ENCODE measurements at regions not wholly inside any gene's neighbourhood (a gene's known extent, or its start where the extent isn't known, plus 50 kb on each side); places are given as distances from the start of the nearest gene placed in this dataset.

DNA sequence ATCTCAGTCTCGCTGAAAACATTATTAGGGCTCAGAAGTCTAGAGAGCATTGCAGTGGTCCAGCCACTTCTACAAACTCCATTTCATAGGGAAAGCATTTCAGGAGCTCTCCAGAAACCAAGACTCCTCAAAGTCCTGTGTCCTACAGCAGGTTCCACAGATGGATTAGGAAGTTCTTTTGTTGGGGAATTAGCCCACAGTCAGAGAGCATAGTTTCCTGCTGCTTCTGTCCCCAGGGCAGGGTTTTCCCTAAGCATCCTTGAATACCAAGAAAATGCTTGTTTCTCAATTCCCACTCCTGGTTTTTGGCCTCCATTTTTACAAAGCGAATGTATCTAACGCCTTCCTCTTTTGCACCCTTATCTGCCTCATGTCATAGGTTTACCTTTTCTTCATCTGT, 235.9 kb upstream of the PODXL start:
- DNase-seq (ENCODE audit: low read depth in 1 of 2, low spot score in 1 of 2), result no peak
- Histone ChIP-seq H3K4me3 (replicated peaks; ENCODE audit: insufficient read depth, low read length) (no peak overlapping the region), H3K27ac (replicated peaks) (no peak overlapping the region), H3K27me3 (ENCODE audit: insufficient read depth, poor library complexity, severe bottlenecking) (peaks cover 3% of the 10 kb centered on the region)
- TF ChIP-seq, protein P1, sequence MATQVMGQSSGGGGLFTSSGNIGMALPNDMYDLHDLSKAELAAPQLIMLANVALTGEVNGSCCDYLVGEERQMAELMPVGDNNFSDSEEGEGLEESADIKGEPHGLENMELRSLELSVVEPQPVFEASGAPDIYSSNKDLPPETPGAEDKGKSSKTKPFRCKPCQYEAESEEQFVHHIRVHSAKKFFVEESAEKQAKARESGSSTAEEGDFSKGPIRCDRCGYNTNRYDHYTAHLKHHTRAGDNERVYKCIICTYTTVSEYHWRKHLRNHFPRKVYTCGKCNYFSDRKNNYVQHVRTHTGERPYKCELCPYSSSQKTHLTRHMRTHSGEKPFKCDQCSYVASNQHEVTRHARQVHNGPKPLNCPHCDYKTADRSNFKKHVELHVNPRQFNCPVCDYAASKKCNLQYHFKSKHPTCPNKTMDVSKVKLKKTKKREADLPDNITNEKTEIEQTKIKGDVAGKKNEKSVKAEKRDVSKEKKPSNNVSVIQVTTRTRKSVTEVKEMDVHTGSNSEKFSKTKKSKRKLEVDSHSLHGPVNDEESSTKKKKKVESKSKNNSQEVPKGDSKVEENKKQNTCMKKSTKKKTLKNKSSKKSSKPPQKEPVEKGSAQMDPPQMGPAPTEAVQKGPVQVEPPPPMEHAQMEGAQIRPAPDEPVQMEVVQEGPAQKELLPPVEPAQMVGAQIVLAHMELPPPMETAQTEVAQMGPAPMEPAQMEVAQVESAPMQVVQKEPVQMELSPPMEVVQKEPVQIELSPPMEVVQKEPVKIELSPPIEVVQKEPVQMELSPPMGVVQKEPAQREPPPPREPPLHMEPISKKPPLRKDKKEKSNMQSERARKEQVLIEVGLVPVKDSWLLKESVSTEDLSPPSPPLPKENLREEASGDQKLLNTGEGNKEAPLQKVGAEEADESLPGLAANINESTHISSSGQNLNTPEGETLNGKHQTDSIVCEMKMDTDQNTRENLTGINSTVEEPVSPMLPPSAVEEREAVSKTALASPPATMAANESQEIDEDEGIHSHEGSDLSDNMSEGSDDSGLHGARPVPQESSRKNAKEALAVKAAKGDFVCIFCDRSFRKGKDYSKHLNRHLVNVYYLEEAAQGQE (IDR thresholded peaks at IDR 0.05; ENCODE audit: insufficient replicate concordance, low read depth), result no peak
- no peak for TF ChIP-seq GABPA (IDR thresholded peaks at IDR 0.05; ENCODE audit: low read depth)
- TF ChIP-seq POLR2AphosphoS5 (IDR thresholded peaks at IDR 0.05; ENCODE audit: low read depth), result no peak
- TF ChIP-seq, protein P2, sequence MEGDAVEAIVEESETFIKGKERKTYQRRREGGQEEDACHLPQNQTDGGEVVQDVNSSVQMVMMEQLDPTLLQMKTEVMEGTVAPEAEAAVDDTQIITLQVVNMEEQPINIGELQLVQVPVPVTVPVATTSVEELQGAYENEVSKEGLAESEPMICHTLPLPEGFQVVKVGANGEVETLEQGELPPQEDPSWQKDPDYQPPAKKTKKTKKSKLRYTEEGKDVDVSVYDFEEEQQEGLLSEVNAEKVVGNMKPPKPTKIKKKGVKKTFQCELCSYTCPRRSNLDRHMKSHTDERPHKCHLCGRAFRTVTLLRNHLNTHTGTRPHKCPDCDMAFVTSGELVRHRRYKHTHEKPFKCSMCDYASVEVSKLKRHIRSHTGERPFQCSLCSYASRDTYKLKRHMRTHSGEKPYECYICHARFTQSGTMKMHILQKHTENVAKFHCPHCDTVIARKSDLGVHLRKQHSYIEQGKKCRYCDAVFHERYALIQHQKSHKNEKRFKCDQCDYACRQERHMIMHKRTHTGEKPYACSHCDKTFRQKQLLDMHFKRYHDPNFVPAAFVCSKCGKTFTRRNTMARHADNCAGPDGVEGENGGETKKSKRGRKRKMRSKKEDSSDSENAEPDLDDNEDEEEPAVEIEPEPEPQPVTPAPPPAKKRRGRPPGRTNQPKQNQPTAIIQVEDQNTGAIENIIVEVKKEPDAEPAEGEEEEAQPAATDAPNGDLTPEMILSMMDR (IDR thresholded peaks at IDR 0.05; ENCODE audit: insufficient read depth, low read length), result no peak

DNA sequence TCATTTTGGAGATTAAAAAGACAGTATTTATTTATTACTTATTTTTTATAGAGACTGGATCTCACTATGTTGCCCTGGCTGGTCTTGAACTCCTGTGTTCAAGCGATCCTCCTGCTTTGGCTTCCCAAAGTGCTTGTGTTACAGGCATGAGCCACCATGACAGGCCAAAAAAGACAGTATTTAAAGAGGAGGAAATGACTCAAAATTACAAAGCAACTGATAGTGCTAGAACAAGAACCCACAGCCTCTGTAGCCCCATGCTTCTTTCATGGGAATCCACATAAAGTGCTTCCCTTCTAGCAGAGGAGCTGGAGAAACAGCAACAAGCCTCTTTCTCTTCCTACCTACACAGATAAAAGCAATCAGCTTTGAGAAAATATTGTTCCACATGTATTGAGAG, 230.7 kb upstream of the PODXL start:
- no peak overlapping the region for H3K27ac ChIP-seq (replicated peaks)
- TF ChIP-seq, protein P1 (IDR thresholded peaks at IDR 0.05; ENCODE audit: insufficient replicate concordance, low read depth), result no peak
- TF ChIP-seq POLR2AphosphoS5 (IDR thresholded peaks at IDR 0.05; ENCODE audit: low read depth) (no peak), GABPA (IDR thresholded peaks at IDR 0.05; ENCODE audit: low read depth) (no peak)
- DNase-seq (ENCODE audit: low read depth in 1 of 2, low spot score in 1 of 2), result no peak
- no peaks in the 10 kb centered on the region for H3K27me3 ChIP-seq (ENCODE audit: insufficient read depth, poor library complexity, severe bottlenecking)
- H3K4me3 ChIP-seq (replicated peaks; ENCODE audit: insufficient read depth, low read length), result no peak overlapping the region

DNA sequence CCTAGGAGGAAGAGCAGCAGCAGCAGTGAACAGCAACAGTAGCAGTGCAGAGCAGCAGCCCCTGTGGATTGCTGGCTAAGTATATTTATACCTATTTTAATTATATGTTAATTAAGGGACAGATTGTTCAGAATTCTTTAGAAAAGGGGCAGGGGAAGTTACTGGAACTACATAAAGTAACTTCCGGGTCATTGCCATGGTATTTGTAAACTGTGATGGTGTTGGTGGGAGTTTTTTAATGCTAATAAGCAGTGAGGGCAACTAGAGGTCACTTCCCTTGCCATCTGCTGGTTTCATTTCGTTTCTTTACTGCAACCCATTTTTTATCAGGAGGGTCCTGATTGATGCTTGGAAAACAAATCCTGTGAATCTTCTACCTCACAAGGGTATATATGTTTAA, 229.8 kb upstream of the PODXL start:
- no peak overlapping the region for H3K27ac ChIP-seq (replicated peaks)
- H3K27me3 ChIP-seq (ENCODE audit: insufficient read depth, poor library complexity, severe bottlenecking), result no peaks in the 10 kb centered on the region
- H3K4me3 ChIP-seq (replicated peaks; ENCODE audit: insufficient read depth, low read length), result no peak overlapping the region
- no peak for DNase-seq (ENCODE audit: low read depth in 1 of 2, low spot score in 1 of 2)
- TF ChIP-seq, protein P2 (IDR thresholded peaks at IDR 0.05; ENCODE audit: insufficient read depth, low read length), result no peak
- TF ChIP-seq, protein P1 (IDR thresholded peaks at IDR 0.05; ENCODE audit: insufficient replicate concordance, low read depth), result no peak
- TF ChIP-seq GABPA (IDR thresholded peaks at IDR 0.05; ENCODE audit: low read depth), result no peak
- TF ChIP-seq POLR2AphosphoS5 (IDR thresholded peaks at IDR 0.05; ENCODE audit: low read depth), result no peak
- no peak for TF ChIP-seq SPI1 (IDR thresholded peaks at IDR 0.05; ENCODE audit: borderline replicate concordance, low read depth)

DNA sequence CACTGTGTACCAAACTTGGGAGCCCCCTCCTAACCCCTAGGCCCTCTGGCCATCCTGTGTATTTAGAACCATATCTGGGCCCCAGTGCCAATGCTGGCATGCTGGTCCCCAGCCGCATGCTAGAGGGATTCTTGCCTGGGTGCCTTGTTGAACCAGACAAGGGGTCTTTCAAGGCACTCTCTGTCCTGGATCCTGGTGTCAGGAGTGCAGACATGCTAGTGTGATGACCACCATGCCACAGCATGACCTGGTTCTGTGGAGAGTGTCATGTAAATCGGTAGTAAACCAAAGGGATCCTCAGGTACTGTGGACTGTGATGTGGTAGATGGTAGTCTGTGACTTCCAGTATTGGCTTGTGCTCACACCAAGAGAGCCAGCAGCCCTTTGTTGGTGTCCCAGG, 222.2 kb upstream of the PODXL start:
- DNase-seq (ENCODE audit: low read depth in 1 of 2, low spot score in 1 of 2), result no peak
- no peaks in the 10 kb centered on the region for H3K27me3 ChIP-seq (ENCODE audit: insufficient read depth, poor library complexity, severe bottlenecking)
- TF ChIP-seq POLR2AphosphoS5 (IDR thresholded peaks at IDR 0.05; ENCODE audit: low read depth), result no peak
- TF ChIP-seq, protein P1 (IDR thresholded peaks at IDR 0.05; ENCODE audit: insufficient replicate concordance, low read depth), result no peak
- no peak for TF ChIP-seq GABPA (IDR thresholded peaks at IDR 0.05; ENCODE audit: low read depth)
- TF ChIP-seq SPI1 (IDR thresholded peaks at IDR 0.05; ENCODE audit: borderline replicate concordance, low read depth), result no peak
- TF ChIP-seq, protein P2 (IDR thresholded peaks at IDR 0.05; ENCODE audit: insufficient read depth, low read length), result no peak
- H3K4me3 ChIP-seq (replicated peaks; ENCODE audit: insufficient read depth, low read length), result no peak overlapping the region
- H3K27ac ChIP-seq (replicated peaks), result no peak overlapping the region
